Lower leg skin (tissue), 3 donors: ENCODE measurements at regions not wholly inside any gene's neighbourhood (a gene's known extent, or its start where the extent isn't known, plus 50 kb on each side); places are given as distances from the start of the nearest gene placed in this dataset.

Source experiments
- POLR2A ChIP-seq, 2 donors: fragments of 450-650 bp; IDR thresholded peaks; one replicate each; pipeline ENCODE4 v1.6.1; 2016 to 2017; ENCODE audit warnings: antibody characterized with exemption in 2 of 2, mild to moderate bottlenecking in 1 of 2, moderate library complexity in 1 of 2
- TF ChIP-seq, protein P1 (sequence below), 3 donors: fragments of 450-650 bp; IDR thresholded peaks; one replicate each; pipeline ENCODE4 v1.5.1; 2016; ENCODE audit warnings: antibody characterized with exemption in 3 of 3, mild to moderate bottlenecking in 3 of 3, moderate library complexity in 2 of 3

DNA sequence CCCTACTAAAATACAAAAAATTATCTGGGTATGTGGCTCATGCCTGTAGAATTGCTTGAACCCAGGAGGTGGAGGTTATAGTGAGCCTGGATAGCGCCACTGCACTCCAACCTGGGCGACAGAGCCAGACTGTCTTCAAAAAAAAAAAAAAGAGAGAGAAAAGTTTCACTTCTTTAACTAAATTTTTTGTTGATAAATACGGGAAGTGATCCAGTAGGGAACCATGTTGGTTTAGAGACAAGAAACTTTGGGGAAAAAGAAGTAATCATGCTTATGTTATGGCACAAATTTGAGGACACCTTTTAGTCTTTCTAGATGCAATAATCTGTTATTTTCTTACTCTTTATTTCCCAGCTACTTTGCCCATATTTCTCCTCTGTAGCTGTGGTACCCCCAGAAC, 309.7 kb downstream of the TYW1 start:
- TF ChIP-seq, protein P1, sequence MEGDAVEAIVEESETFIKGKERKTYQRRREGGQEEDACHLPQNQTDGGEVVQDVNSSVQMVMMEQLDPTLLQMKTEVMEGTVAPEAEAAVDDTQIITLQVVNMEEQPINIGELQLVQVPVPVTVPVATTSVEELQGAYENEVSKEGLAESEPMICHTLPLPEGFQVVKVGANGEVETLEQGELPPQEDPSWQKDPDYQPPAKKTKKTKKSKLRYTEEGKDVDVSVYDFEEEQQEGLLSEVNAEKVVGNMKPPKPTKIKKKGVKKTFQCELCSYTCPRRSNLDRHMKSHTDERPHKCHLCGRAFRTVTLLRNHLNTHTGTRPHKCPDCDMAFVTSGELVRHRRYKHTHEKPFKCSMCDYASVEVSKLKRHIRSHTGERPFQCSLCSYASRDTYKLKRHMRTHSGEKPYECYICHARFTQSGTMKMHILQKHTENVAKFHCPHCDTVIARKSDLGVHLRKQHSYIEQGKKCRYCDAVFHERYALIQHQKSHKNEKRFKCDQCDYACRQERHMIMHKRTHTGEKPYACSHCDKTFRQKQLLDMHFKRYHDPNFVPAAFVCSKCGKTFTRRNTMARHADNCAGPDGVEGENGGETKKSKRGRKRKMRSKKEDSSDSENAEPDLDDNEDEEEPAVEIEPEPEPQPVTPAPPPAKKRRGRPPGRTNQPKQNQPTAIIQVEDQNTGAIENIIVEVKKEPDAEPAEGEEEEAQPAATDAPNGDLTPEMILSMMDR (IDR thresholded peaks at IDR 0.05) = no peak
- TF ChIP-seq POLR2A (IDR thresholded peaks at IDR 0.05) = no peak
